Superior temporal gyrus (tissue), 1 donor: ENCODE measurements at regions not wholly inside any gene's neighbourhood (a gene's known extent, or its start where the extent isn't known, plus 50 kb on each side); places are given as distances from the start of the nearest gene placed in this dataset.

ENCODE experiments used
- DNase-seq: peaks from one replicate; pipeline ENCODE4 v3.0.0-alpha.2; 2016; ENCODE audit errors: extremely low spot score

GRCh38 chr4:188824553-188824952, 685.3 kb downstream of the TRIML1 start:
- no peak for DNase-seq

DNA sequence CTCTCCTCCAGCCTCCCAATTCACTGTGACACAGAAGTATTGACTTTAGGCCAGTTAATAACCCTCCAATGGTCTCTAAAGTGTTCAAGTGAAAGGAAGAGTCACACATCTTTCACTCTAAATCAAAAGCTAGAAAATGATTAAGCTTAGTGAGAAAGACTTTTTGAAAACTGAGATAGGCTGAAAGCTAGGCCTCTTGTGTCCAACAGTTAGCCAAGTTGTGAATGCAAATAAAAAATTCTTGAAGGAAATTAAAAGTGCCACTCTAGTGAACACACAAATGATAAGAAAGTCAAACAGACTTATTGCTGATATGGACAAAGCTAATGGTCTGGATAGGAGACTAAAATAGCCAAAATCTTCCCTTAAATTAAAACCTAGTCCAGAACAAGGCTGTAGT, 687.2 kb downstream of the TRIML1 start:
- DNase-seq: no peak

- DNase-seq: no peak
Measured at GRCh38 chr4:188839704-188840103, 700.5 kb downstream of the TRIML1 start.

- DNase-seq: no peak
Measured at GRCh38 chr4:188841523-188841922, 702.3 kb downstream of the TRIML1 start.

GRCh38 chr4:188854436-188854835, 715.2 kb downstream of the TRIML1 start:
- DNase-seq: no peak

GRCh38 chr4:188858696-188859095, 719.5 kb downstream of the TRIML1 start:
- no peak for DNase-seq

DNA sequence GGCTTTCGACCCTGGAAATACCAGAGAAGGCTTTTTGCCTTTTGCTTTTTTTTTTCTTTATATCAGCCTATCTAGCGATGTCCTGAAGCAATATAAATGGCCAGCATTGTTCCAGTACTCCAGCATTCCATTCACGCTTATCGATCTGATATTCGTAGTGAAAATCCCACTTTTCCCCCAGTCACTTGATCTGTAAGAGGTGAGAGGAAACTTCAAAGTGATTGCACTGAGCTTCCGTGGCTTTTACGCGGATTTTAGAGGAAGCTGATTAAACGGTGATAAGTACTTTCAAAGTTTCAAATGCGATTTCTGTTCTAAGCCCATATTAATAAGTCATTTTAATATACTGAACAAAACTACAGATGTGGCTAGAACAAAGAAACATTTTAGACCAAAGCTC, 725.5 kb downstream of the TRIML1 start:
- no peak for DNase-seq

DNA sequence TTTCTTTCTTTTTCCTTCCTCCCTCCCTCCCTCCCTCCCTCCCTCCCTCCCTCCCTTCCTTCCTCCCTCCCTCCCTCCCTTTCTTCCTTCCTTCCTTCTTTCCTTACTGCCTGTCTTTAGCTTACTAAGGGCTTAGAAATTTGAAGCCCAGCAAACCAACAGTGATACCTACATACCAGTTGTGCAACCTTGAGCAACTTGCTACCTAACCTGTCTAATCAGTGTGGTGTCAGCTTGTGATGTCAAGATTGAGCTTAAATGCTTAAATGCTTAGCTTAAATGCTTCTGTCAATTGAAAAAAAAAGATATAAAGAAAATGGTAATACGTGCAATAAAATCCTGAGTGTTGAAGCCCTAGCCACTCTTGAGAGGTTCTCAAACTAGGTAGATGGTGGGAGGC, 728.6 kb downstream of the TRIML1 start:
- no peak for DNase-seq

DNA sequence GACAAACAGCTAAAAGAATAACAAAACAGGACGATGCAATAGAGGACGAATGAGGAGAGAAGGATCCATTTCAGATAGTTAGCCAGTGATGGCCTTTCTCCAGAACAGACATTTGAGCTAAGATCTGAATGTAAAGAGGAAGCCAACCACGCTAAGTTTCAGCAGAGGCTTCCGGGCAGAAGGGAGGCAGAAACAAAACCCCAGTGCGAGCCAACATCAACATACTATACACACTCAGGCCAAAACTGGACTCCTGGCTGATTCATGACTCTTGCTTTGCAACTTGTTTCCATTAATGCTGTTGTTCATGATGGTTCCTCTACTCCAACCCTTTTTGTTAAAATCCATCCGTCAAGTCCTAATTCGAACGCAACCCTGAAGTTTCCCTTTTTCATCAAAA, 730.3 kb downstream of the TRIML1 start:
- no peak for DNase-seq

- DNase-seq: no peak
Measured at GRCh38 chr4:188872809-188873208, 733.6 kb downstream of the TRIML1 start.

GRCh38 chr4:188876881-188877280, 737.6 kb downstream of the TRIML1 start:
- DNase-seq: no peak

GRCh38 chr4:188879598-188879997, 740.4 kb downstream of the TRIML1 start:
- no peak for DNase-seq

DNA sequence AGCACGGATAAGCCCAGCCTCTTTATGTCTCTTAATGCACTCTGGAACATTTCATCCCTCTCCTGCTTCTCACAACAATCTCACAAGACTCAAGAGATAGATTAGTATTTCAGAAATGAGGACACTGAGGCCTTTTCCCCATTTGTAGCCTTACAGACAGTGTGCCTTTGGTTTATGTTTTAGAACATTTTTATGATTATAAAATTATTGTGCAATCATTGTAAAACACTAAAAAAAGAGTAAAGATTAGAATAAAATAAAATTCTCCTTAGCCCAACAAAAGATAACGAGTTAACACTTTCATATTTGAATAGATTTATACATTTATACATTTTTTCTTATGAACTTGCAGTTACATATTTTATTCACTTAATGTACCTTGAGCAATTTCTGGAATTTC, 748.7 kb downstream of the TRIML1 start:
- no peak for DNase-seq

DNA sequence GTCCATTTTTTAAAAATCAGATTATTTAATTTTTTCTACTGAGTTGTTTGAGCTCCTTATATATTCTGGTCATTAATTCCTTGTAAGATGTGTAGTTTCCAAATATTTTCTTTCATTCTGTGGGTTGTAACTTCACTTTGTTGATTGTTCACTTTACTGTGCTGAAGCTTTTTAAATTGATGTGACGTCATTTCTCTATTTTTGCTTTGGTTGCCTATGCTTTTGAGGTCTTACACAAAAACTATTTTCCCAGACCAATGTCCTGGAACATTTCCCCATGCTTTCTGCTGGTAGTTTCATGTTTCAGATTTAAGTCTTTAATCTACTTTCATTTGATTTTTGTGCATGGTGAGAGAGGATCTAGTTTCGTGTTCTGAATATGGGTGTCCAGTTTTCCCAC, 753.6 kb downstream of the TRIML1 start:
- DNase-seq: no peak

DNA sequence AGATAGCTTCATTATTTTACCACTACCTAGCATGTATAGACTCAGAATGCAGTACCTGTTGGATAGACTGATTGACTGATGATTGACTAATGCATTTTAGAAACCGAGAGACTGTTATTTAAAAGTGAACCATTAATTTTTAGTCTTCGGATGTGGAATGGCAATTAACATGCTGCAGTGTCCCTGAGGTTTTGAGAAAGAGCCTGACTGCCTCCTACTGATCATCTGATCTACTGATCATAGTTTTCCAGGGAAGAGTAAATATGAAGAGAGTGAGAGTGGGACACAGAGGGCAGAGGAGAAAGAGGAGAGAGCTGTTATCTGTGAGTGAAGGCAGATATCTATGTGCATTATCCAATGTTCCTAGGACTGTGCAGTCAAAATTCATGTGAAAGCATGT, 764.7 kb downstream of the TRIML1 start:
- no peak for DNase-seq

DNA sequence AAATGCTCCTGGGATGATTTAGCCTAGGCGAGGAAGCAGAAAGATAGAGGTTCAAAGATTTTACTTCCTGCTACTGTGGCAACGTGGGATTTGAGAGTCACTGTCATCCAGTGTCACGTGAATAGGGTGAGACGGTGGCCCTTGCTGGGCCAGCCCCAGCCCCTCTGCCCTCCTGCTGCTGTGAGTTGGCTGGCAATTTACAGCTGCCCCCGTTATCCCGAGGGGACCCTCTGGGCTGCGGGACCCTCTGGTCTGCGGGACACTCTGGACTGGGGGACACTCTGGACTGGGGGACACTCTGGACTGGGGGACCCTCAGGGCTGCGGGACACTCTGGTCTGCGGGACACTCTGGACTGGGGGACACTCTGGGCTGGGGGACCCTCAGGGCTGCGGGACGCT, 765.4 kb downstream of the TRIML1 start:
- DNase-seq: no peak

GRCh38 chr4:188905248-188905647, 766.0 kb downstream of the TRIML1 start:
- no peak for DNase-seq

GRCh38 chr4:188911199-188911598, 772.0 kb downstream of the TRIML1 start:
- DNase-seq: no peak

DNA sequence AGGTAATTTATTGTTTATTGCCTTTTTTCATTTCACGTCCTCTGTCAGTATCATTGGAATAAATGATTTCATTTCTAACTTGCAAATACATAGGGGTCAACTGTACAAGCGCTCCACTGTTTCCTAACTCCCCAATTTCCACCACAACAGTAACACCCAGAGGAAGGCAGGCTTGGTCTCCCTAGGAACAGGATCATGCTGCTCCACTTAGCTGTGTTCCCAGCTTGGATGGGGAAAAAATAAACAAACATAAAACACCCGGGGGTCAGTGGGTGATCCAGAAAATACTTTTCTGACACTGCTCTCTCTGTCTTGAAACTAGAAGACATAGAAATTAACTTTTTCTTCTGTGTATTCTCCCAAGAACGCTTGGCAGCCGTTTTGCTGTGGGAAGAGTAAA, 772.5 kb downstream of the TRIML1 start:
- DNase-seq: no peak

- DNase-seq: no peak
Measured at GRCh38 chr4:188915175-188915574, 775.9 kb downstream of the TRIML1 start.

DNA sequence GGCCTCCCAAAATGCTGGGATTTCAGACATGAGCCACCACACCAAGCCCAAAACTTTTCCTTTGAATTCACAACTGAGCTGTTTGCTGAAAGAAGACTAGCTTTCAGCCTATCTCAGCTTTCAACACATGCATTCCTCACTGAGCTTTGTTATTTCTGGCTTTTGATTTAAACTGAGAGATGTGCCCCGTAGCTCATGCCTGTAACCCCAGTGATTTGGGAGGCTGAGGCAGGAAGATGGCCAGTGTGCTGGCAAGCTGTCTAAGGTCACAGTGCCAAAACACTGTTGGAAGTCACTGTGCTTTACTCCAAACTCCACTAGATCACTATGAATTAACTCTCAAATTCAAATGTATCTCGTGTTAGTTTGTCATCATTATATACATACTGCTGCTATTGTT, 779.5 kb downstream of the TRIML1 start:
- DNase-seq: no peak

DNA sequence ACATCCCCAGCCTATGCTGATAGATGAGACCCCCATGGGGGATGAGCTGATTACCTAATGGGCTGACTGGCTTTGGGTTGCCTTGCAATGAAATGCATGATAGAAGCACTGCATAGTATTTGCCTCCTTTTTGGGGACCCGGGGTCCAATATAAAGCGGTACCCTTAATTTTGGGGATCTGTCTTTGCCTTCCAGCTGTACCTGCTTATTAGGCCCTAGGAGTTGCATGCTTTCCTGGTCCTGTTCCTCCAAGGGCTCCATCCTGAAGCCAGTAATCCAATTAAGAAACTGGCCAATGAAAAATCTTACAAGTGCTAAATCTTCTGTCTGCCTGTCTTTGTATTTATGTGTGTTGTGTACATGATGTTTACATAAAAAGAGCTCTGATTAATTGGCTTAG, 791.6 kb downstream of the TRIML1 start:
- no peak for DNase-seq

DNA sequence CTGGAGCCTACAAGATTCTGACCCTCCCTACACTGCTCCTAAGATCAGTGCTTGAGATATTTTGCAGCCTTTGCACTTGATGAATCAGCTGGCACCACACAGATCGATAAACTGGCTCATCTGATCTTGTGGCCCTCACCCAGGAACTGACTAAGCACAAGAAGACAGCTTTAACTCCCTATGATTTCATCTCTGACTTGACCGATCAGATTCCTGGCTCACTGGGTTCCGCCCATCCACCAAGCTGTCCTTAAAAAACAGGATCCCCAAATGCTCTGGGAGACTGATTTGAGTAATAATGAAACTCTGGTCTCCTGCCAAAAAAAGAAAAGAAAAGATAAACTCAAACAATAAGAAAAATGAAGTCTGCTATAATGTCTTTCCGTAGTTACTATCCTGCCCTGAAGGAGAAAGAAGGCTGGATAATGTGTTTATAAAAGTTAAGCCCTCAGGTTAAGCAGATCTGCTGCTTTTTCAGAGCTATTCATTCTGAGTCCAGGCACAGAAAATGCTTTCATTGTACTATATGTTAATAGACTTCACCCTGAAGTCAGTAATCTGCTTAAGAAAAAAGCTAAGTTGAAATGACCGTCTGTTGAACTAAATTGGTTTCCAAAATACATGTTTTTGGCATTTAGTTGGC, 795.2 kb downstream of the TRIML1 start:
- DNase-seq: no peak

DNA sequence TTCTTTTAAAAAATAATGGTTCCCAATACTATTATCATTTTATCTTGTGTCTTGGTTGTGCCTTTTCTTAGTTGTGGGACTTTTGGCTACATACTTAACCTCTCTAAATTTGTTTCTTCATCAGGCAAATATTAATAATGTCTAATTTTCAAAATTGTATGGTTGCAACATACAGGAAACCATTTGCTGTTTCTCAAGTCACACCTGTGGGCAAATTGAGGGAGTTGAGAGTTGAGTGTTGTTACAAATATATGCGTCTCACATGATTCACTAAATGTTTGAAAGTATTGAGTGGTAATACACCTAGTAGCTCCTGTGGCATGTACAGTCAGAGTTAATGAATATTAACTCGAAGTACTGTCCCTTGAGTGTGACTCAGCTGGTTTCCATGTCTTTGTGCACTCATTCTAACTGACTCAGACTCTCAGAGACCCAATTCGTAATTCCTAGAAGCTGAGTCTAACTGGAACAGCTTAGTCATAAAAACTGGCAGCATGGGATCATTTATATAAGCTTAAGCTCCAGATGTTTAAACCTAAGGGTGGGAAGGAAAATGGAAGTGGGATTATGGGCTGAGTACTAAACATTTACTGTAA, 802.4 kb downstream of the TRIML1 start:
- DNase-seq: no peak
